Stimulated activated CD8-positive, alpha-beta memory T cell treated with anti-CD3 and anti-CD28 coated beads, Interleukin-7, amount 100 ng/mL, for 1 hour (primary cell): ENCODE measurements at regions not wholly inside any gene's neighbourhood (a gene's known extent, or its start where the extent isn't known, plus 50 kb on each side); places are given as distances from the start of the nearest gene placed in this dataset.

ENCODE experiments used
- DNase-seq, 2 donors: peaks; one replicate each; pipeline ENCODE4 v3.0.0-alpha.2; 2020; ENCODE audit warnings: low read depth in 2 of 2

- DNase-seq = no peak
Measured at GRCh38 chr9:126017758-126018157, 270.6 kb downstream of the PBX3 start.

DNA sequence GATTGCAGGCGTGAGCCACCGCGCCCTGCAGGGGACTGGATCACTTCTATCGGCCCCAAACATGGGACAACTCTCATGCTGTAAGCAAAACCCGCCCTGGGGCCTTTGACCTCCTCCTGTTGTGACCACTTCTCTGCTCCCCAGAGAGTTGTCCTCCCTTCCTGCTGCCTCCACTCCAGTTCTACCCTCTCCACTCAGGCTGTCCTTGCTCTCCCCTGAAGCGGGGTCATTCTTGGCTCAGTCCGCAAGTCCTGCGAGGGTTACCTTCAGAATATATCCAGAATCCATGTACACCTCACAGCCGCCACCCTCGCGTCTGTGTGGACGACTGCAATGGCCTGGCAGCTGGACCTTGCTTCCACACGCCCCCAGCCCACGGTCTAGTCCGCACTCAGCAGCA lies 273.7 kb downstream of the PBX3 start:
- DNase-seq = no peak

DNA sequence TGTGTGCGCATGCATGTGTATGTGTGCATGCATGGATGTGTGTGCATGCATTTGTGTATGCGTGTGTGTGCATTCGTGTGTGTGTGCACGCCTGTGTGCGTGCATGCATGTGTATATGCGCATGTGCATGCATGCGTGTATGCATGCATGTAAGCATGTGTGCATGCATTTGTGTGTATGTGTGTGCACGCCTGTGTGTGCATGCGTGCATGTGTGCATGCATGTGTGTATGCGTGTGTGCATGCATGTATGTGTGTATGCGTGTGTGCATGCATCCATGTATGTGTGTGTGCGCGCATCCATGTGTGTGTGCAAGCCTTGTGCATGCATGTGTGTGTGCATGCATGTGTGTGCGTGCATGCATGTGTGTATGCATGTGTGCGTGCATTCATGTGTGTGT lies 276.8 kb downstream of the PBX3 start:
- DNase-seq = no peak

DNA sequence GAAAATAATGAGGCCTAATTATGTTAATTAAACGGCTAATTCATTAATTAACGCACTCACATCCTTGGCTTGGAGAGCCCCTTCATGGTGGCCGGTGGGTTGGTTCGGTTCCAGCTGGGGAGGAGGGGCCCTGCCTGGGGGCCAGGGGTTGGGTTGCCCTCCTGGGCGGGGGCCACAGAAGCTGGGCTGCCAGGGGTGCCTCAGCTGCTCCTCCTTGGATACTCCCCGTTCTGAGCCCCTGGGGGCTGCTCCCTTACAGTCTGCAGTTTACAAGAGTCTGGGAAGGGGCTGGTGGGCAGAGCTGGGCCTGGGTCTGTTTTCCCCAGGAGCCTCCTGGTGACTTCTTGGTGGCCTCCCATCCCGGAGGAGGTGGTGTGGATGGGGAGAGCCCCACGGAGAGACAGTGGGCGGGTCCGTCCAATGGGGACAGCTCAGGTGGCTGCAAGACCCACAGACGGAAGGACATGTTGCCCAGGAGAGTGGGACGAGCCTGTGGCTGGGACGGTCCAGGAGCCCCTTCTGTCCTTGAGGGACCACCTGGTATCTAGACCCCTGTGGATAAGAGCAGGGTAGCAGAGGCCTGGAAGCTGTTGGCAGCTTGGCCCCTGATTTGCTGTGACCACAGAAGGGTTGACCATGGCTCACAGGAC lies 277.5 kb downstream of the PBX3 start:
- no peak for DNase-seq

GRCh38 chr9:126025991-126026390 lies 278.8 kb downstream of the PBX3 start:
- no peak for DNase-seq

GRCh38 chr9:126027566-126027965 lies 280.4 kb downstream of the PBX3 start:
- no peak for DNase-seq

GRCh38 chr9:126028746-126029145 lies 281.6 kb downstream of the PBX3 start:
- DNase-seq = no peak

GRCh38 chr9:126030716-126031115 lies 283.5 kb downstream of the PBX3 start:
- no peak for DNase-seq

DNA sequence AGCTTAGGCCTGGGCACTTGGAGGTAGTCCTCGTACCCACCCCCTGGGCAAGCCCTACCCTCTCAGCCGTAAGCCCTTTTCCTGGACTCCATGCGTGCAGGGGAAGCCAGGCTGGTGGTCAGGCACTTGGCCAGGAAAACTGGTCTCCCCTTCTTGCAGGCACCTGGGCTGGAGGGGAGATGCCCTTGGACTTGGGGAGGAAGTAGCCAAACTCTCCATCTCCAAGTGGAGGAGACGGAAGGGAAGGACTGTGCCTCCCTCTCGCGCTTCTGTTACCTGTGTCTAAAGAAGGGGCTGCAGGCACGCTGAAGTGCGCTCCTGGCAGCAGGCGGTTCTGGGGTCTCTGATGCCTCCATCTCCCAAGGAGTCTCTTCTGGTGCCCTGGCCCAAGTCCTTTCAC lies 283.9 kb downstream of the PBX3 start:
- DNase-seq = no peak

GRCh38 chr9:126032135-126032534 lies 285.0 kb downstream of the PBX3 start:
- DNase-seq = no peak

GRCh38 chr9:126033318-126033717 lies 286.1 kb downstream of the PBX3 start:
- DNase-seq = no peak

DNA sequence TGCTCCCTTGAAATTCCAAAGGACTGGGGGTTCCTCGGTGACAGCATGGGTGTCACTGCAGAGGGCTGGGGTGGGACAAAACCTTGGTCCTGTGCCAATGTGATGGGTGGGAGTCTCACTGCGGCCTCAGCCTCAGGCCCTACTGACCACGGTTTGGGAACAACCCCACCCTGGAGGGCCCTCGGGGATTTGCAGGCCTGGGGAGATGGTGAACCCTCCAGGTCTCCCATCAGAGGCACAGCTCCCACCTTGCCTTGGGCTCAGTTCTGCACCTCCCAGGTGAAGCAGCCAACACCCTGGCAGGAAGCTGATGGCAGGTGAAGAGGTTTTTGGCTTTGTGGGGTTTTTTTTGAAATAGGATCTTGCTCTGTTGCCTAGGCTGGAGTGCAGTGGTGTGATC lies 286.8 kb downstream of the PBX3 start:
- DNase-seq = no peak

- no peak for DNase-seq
Measured at GRCh38 chr9:126036881-126037291, 289.7 kb downstream of the PBX3 start.

DNA sequence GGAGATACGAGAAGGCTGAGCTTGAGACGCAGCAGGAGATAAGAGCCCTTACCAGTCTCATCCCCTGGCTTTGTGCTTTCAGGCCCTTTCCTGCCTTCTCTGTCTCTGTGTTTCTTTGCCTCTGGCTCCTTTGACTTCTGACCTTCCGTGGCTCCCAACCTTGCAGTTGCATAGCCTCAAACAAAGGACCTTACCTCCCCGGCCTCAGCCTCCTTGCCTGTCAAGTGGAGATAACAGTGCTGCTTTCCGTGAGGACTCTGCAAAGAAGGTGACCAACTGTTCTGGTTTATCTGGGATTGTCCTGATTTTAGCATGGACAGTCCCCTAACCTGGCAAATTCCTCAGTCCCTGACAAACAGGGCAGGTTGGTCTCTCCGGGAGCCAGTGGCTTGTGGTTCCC lies 287.8 kb upstream of the MVB12B start:
- DNase-seq = no peak

- no peak for DNase-seq
Measured at GRCh38 chr9:126043681-126044080, 282.9 kb upstream of the MVB12B start.

GRCh38 chr9:126049088-126049487 lies 277.5 kb upstream of the MVB12B start:
- no peak for DNase-seq

DNA sequence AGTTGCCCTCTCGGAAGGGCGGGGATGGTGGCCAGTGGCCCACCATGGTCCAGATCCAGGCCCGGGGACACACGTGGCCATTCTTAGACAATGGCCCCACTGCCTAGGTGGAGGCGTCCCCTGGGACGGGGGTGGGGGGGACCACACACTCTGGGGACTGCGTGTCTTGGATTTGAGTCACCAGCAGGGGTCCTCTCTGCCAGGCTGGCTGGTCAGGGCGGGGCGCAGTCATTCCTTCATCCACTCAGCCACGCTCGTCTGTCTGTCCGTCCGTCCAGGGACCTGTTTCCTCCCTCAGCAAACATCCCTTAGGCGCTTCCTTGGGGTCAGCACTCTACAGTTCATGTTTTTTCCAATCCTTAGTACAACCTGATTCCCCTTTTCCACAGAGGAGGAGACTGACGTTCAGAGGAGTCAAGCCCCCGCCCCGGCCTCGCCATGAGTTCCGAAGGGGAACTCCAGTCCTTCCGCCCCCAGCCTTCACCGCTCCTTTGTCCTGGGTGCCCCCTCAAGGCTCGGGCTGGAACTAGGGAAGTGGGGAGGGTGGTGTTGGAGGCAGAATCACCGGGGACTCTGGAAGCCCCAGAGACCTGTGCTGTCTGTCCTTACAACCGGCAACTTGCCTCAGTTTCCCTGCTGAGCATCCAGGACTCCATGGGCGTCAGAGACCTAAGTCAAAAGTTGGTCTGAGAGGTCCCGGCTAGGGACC lies 276.6 kb upstream of the MVB12B start:
- no peak for DNase-seq

- DNase-seq = no peak
Measured at GRCh38 chr9:126050605-126050990, 276.0 kb upstream of the MVB12B start.

GRCh38 chr9:126051446-126052130 lies 275.0 kb upstream of the MVB12B start:
- no peak for DNase-seq

- no peak for DNase-seq
Measured at GRCh38 chr9:126052791-126053190, 273.8 kb upstream of the MVB12B start.

- DNase-seq = no peak
Measured at GRCh38 chr9:126053913-126054312, 272.7 kb upstream of the MVB12B start.

GRCh38 chr9:126055381-126055985 lies 271.1 kb upstream of the MVB12B start:
- no peak for DNase-seq
